Esophagus muscularis mucosa (tissue), 4 donors: ENCODE measurements at regions not wholly inside any gene's neighbourhood (a gene's known extent, or its start where the extent isn't known, plus 50 kb on each side); places are given as distances from the start of the nearest gene placed in this dataset.
A peak's percentile ranks its signal among the peaks of the same experiment; 100 is the strongest.

Experiments
- DNase-seq: peaks from one replicate; pipeline ENCODE4 v3.0.0-alpha.2; 2017; ENCODE audit errors: extremely low spot score
- H3K27ac ChIP-seq, 4 donors: fragments of 200-600 bp; sonication (generic); replicated peaks in 1 of 4; 1 replicate in 3 of 4; 2 replicates in 1 of 4; pipeline ENCODE4 v1.5.1; 2016 to 2019; ENCODE audit warnings: mild to moderate bottlenecking in 1 of 4
- H3K27me3 ChIP-seq, 4 donors: fragments of 200-600 bp; sonication (generic); one replicate each; pipeline versions ENCODE4 v1.5.1 to v1.6.0; 2016 to 2019
- H3K36me3 ChIP-seq, 4 donors: fragments of 200-600 bp; sonication (generic); one replicate each; pipeline ENCODE4 v1.5.1; 2016 to 2019
- H3K4me1 ChIP-seq, 4 donors: fragments of 200-600 bp; sonication (generic); one replicate each; pipeline ENCODE4 v1.5.1; 2016 to 2019
- H3K4me3 ChIP-seq, 4 donors: fragments of 200-600 bp; sonication (generic); 1 replicate in 2 of 4; 2 replicates in 2 of 4; pipeline ENCODE4 v1.5.1; 2016 to 2019; ENCODE audit warnings: mild to moderate bottlenecking in 4 of 4, moderate library complexity in 1 of 4
- H3K9me3 ChIP-seq, 4 donors: fragments of 200-600 bp; sonication (generic); 1 replicate in 3 of 4; 2 replicates in 1 of 4; pipeline ENCODE4 v1.5.1; 2016 to 2019
- CTCF ChIP-seq, 3 experiments: fragments of 200-600 bp in 2 of 3; fragments of 450-650 bp in 1 of 3; sonication (generic) in 2 of 3; IDR thresholded peaks; one replicate each; pipeline ENCODE4 v1.5.1; 2017 to 2019; ENCODE audit warnings: antibody characterized with exemption in 3 of 3, mild to moderate bottlenecking in 2 of 3, moderate library complexity in 1 of 3
- EP300 ChIP-seq: sonication (generic); formaldehyde crosslinking; IDR thresholded peaks from one replicate; pipeline ENCODE4 v1.6.1; 2017; ENCODE audit warnings: antibody characterized with exemption
- POLR2A ChIP-seq: fragments of 450-650 bp; IDR thresholded peaks from one replicate; pipeline ENCODE4 v1.6.1; 2017; ENCODE audit warnings: antibody characterized with exemption, moderate library complexity, mild to moderate bottlenecking, low read depth
- POLR2AphosphoS5 ChIP-seq, 2 donors: sonication (generic); formaldehyde crosslinking; IDR thresholded peaks; one replicate each; pipeline ENCODE4 v1.6.1; 2017; ENCODE audit warnings: antibody characterized with exemption in 2 of 2
- WGBS: methylation state at CpG from one replicate; pipeline ENCODE4 v1.1.5; 2018; 5-methylcytosine and 5-hydroxymethylcytosine counted together
- intact Hi-C: fragments of 100-400 bp; cut with DNase I; formaldehyde crosslinking; loops from one replicate; pipeline ENCODE4 v1.15.1; 2023

- peaks cover 0 to 11% (median 8%) of the 10 kb centered on the region in 4 donors for H3K4me1 ChIP-seq
- 89% methylated on average over 5 of the region's 9 CpGs for WGBS
- H3K4me3 ChIP-seq = no peak overlapping the region
- H3K27me3 ChIP-seq = peaks cover 0 to 27% (median 0%) of the 10 kb centered on the region in 4 donors
- H3K9me3 ChIP-seq = no peaks in the 10 kb centered on the region
- no peak overlapping the region for H3K27ac ChIP-seq
- TF ChIP-seq POLR2A (no peak), EP300 (no peak)
- DNase-seq = peak; percentile 79
- intact Hi-C loops = no loop called here
- H3K36me3 ChIP-seq = no peaks in the 10 kb centered on the region
Measured at GRCh38 chr3:43865887-43866528, 175.3 kb downstream of the ABHD5 start.

DNA sequence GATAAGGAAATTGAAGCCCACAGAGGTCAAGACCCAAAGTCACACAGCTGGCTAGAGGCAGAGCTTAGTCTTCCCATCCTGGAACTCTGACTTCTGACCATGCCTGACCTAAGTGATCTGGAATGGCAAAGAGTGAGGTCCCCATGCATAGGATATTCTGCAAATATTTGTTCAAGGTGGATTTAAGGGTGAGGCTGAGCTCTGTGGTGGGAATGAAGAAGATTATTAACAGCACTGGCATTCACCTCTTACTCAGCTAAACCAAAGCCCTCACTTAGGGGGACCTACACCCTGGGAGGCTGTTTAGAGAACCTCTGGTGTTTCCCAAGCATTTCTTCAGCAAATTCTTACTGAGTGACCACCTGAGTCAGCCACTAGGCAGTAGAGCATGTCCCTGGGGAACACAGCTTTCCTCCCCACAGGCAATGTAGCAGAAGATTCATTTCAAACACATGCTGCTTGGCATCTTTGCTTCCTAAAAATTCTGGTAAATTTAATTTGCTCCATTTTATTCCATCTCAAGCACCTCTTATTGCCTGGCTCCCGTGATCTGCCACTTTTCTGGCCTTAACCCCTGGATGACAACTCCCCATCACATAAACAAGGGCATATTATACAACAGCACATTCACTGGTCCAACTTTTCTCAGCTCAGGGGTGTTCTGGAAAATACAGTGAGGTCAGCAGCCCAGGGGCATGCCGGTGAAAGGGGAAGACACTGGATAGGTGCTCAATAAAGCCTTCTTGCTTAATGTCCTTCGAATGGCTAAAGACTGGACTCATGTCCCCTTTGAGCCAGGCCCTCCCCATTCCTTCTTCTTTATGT is 176.0 kb downstream of the ABHD5 start:
- no peak for TF ChIP-seq POLR2AphosphoS5 (IDR thresholded peaks at IDR 0.05)
- H3K9me3 ChIP-seq = no peaks in the 10 kb centered on the region
- intact Hi-C loops = no loop called here
- no peak overlapping the region for H3K27ac ChIP-seq
- DNase-seq = peak; percentile 70
- peaks cover 0 to 11% (median 8%) of the 10 kb centered on the region in 4 donors for H3K4me1 ChIP-seq
- 96% methylated on average over 3 of the region's 3 CpGs for WGBS
- H3K4me3 ChIP-seq = no peak overlapping the region
- H3K27me3 ChIP-seq = peaks cover 0 to 20% (median 0%) of the 10 kb centered on the region in 4 donors
- no peaks in the 10 kb centered on the region for H3K36me3 ChIP-seq

- Histone ChIP-seq H3K9me3 (no peaks in the 10 kb centered on the region), H3K4me3 (no peak overlapping the region), H3K4me1 (peaks cover 0 to 11% (median 8%) of the 10 kb centered on the region in 4 donors), H3K27me3 (peaks cover 0 to 14% (median 0%) of the 10 kb centered on the region in 4 donors), H3K36me3 (no peaks in the 10 kb centered on the region), H3K27ac (no peak overlapping the region)
- intact Hi-C loops = no loop called here
- WGBS = 78% methylated on average over 4 of the region's 8 CpGs
- TF ChIP-seq POLR2A (no peak), POLR2AphosphoS5 (IDR thresholded peaks at IDR 0.05) (no peak), EP300 (no peak), CTCF (IDR thresholded peaks at IDR 0.05) (no peak)
- DNase-seq = peak; percentile 47
Measured at GRCh38 chr3:43867436-43868072, 176.8 kb downstream of the ABHD5 start.

GRCh38 chr3:43869491-43869890 is 178.8 kb downstream of the ABHD5 start:
- Histone ChIP-seq H3K36me3 (no peaks in the 10 kb centered on the region), H3K4me3 (no peak overlapping the region), H3K4me1 (peaks cover 0 to 11% (median 8%) of the 10 kb centered on the region in 4 donors), H3K27me3 (peaks cover 0 to 8% (median 0%) of the 10 kb centered on the region in 4 donors), H3K9me3 (no peaks in the 10 kb centered on the region), H3K27ac (no peak overlapping the region)
- DNase-seq = peak; percentile 62
- intact Hi-C loops = no loop called here
- TF ChIP-seq POLR2A (no peak), POLR2AphosphoS5 (IDR thresholded peaks at IDR 0.05) (no peak)
- WGBS = 67% methylated on average over 3 of the region's 3 CpGs

- intact Hi-C loops = no loop called here
- no peak for TF ChIP-seq CTCF (IDR thresholded peaks at IDR 0.05)
- TF ChIP-seq POLR2AphosphoS5 (IDR thresholded peaks at IDR 0.05) = no peak
- Histone ChIP-seq H3K27me3 (peaks cover 0 to 8% (median 0%) of the 10 kb centered on the region in 4 donors), H3K4me1 (peaks cover 0 to 11% (median 8%) of the 10 kb centered on the region in 4 donors), H3K9me3 (no peaks in the 10 kb centered on the region), H3K27ac (no peak overlapping the region), H3K4me3 (no peak overlapping the region), H3K36me3 (no peaks in the 10 kb centered on the region)
- DNase-seq = peak; percentile 42
- 41% methylated on average over 2 of the region's 2 CpGs for WGBS
Measured at GRCh38 chr3:43870120-43870519, 179.4 kb downstream of the ABHD5 start.
